SU-DHL-6 (cell line): ENCODE measurements at regions not wholly inside any gene's neighbourhood (a gene's known extent, or its start where the extent isn't known, plus 50 kb on each side); places are given as distances from the start of the nearest gene placed in this dataset.

Experiments used
- H2AFZ ChIP-seq: fragments of 200-600 bp; sonication (generic); 2 replicates; pipeline ENCODE4 v1.6.1; 2014; ENCODE audit warnings: low read depth, mild to moderate bottlenecking, moderate library complexity, mixed read lengths, antibody characterized with exemption, low read length; ENCODE audit not compliant: severe bottlenecking
- H3F3A ChIP-seq: fragments of 200-600 bp; shearing (Covaris generic); 2 replicates; pipeline ENCODE4 v1.6.0; 2016; ENCODE audit warnings: antibody characterized with exemption, mild to moderate bottlenecking; ENCODE audit not compliant: insufficient read depth
- H3K27ac ChIP-seq: fragments of 200-600 bp; sonication (generic); 2 replicates; pipeline ENCODE4 v1.5.1; 2016; ENCODE audit warnings: low read depth, mild to moderate bottlenecking, low read length, moderate library complexity, mixed read lengths
- H3K27me3 ChIP-seq: fragments of 200-600 bp; sonication (generic), shearing (Covaris generic); 2 replicates; pipeline ENCODE4 v1.6.0; 2014; ENCODE audit warnings: mild to moderate bottlenecking, low read length
- H3K36me3 ChIP-seq: fragments of 200-600 bp; sonication (generic); 2 replicates; pipeline ENCODE4 v1.6.1; 2014; ENCODE audit warnings: mild to moderate bottlenecking, low read length, mixed read lengths
- H3K4me2 ChIP-seq: fragments of 300-600, 200-600 bp; shearing (Covaris generic), sonication (generic); 2 replicates; pipeline ENCODE4 v1.6.0; 2014; ENCODE audit warnings: low read length, low read depth, mild to moderate bottlenecking; ENCODE audit not compliant: poor library complexity, severe bottlenecking
- H3K4me3 ChIP-seq: fragments of 200-600 bp; sonication (generic); 2 replicates; pipeline ENCODE4 v1.5.1; 2014; ENCODE audit warnings: antibody characterized with exemption, low read length, mild to moderate bottlenecking, mixed read lengths; ENCODE audit not compliant: insufficient read depth, poor library complexity, severe bottlenecking
- H3K79me2 ChIP-seq: fragments of 200-600 bp; sonication (generic); 2 replicates; pipeline ENCODE4 v1.6.1; 2014; ENCODE audit warnings: mild to moderate bottlenecking, low read length, moderate library complexity; ENCODE audit not compliant: insufficient read depth
- H3K9ac ChIP-seq: fragments of 200-600 bp; sonication (generic); 2 replicates; pipeline ENCODE4 v1.7.0; 2014; ENCODE audit warnings: mild to moderate bottlenecking, low read length
- H3K9me2 ChIP-seq: fragments of 200-600 bp; sonication (generic); replicated peaks from 2 replicates; pipeline ENCODE4 v1.6.1; 2014; ENCODE audit warnings: low read length; ENCODE audit not compliant: insufficient read depth
- H3K9me3 ChIP-seq: fragments of 200-600 bp; sonication (generic); 2 replicates; pipeline ENCODE4 v1.6.1; 2014; ENCODE audit warnings: low read length, mixed read lengths; ENCODE audit not compliant: insufficient read depth
- H4K20me1 ChIP-seq: fragments of 200-600 bp; sonication (generic); 2 replicates; pipeline ENCODE4 v1.6.1; 2014; ENCODE audit warnings: low read depth, mild to moderate bottlenecking, antibody characterized with exemption, low read length, moderate library complexity, mixed read lengths
- EZH2phosphoT487 ChIP-seq: fragments of 200-600 bp; sonication (generic), shearing (Covaris generic); conservative IDR thresholded peaks from 2 replicates; pipeline ENCODE4 v1.6.1; 2018; ENCODE audit warnings: mild to moderate bottlenecking, antibody characterized with exemption, low read length, moderate library complexity, mixed read lengths
- TF ChIP-seq, protein P1 (sequence below): fragments of 200-600 bp; sonication (generic); IDR thresholded peaks from one replicate; pipeline ENCODE4 v1.5.1; 2017; ENCODE audit warnings: antibody characterized with exemption, mild to moderate bottlenecking, low read length, moderate library complexity; ENCODE audit not compliant: insufficient read depth, poor library complexity, severe bottlenecking

- Histone ChIP-seq H3K27me3 (no peaks in the 10 kb centered on the region), H3K79me2 (no peaks in the 10 kb centered on the region), H2AFZ (no peak overlapping the region), H3K27ac (no peak overlapping the region), H3K9me2 (no peaks in the 10 kb centered on the region), H3K4me3 (no peak overlapping the region), H3K9me3 (no peaks in the 10 kb centered on the region), H3K36me3 (no peaks in the 10 kb centered on the region), H3F3A (no peaks in the 10 kb centered on the region), H3K4me2 (no peak overlapping the region), H3K9ac (no peak overlapping the region), H4K20me1 (no peaks in the 10 kb centered on the region)
- no peak for TF ChIP-seq EZH2phosphoT487
- TF ChIP-seq, protein P1, sequence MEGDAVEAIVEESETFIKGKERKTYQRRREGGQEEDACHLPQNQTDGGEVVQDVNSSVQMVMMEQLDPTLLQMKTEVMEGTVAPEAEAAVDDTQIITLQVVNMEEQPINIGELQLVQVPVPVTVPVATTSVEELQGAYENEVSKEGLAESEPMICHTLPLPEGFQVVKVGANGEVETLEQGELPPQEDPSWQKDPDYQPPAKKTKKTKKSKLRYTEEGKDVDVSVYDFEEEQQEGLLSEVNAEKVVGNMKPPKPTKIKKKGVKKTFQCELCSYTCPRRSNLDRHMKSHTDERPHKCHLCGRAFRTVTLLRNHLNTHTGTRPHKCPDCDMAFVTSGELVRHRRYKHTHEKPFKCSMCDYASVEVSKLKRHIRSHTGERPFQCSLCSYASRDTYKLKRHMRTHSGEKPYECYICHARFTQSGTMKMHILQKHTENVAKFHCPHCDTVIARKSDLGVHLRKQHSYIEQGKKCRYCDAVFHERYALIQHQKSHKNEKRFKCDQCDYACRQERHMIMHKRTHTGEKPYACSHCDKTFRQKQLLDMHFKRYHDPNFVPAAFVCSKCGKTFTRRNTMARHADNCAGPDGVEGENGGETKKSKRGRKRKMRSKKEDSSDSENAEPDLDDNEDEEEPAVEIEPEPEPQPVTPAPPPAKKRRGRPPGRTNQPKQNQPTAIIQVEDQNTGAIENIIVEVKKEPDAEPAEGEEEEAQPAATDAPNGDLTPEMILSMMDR: no peak
Observed at GRCh38 chr22:27344546-27344945, 457.0 kb downstream of the MN1 start.

GRCh38 chr22:27345691-27346090 lies 455.9 kb downstream of the MN1 start:
- H3K9me3 ChIP-seq: no peaks in the 10 kb centered on the region
- H3K79me2 ChIP-seq: no peaks in the 10 kb centered on the region
- no peak overlapping the region for H3K9ac ChIP-seq
- no peak overlapping the region for H3K4me2 ChIP-seq
- no peaks in the 10 kb centered on the region for H3K36me3 ChIP-seq
- H3K9me2 ChIP-seq: no peaks in the 10 kb centered on the region
- H3F3A ChIP-seq: no peaks in the 10 kb centered on the region
- TF ChIP-seq EZH2phosphoT487: no peak
- TF ChIP-seq, protein P1: no peak
- no peaks in the 10 kb centered on the region for H4K20me1 ChIP-seq
- no peak overlapping the region for H3K4me3 ChIP-seq
- H3K27ac ChIP-seq: no peak overlapping the region
- H2AFZ ChIP-seq: no peak overlapping the region
- H3K27me3 ChIP-seq: no peaks in the 10 kb centered on the region

DNA sequence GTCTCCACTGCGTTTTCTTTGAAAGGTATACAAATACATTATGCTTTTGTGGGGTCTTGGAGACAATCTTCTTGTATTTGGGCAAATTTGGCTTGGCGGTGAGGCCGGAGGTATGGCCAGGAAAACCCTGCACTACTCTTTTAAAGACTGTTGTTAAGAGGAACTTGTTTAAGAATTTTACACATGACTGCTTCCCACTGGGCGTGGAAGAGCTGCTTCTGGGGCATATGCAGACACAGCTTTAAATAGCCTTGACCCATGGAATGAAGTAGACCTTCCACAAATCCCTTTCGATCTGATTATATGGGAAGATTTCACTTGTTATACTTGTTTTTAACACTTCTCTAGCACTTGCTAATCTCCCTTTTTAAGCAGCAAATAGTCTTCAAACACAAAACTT lies 453.6 kb downstream of the MN1 start:
- Histone ChIP-seq H3K9me3 (no peaks in the 10 kb centered on the region), H3K9me2 (no peaks in the 10 kb centered on the region), H3K9ac (no peak overlapping the region), H4K20me1 (no peaks in the 10 kb centered on the region), H3K4me2 (no peak overlapping the region), H3F3A (no peaks in the 10 kb centered on the region), H2AFZ (no peak overlapping the region), H3K79me2 (no peaks in the 10 kb centered on the region), H3K36me3 (no peaks in the 10 kb centered on the region), H3K27me3 (no peaks in the 10 kb centered on the region), H3K27ac (no peak overlapping the region), H3K4me3 (no peak overlapping the region)
- no peak for TF ChIP-seq EZH2phosphoT487
- TF ChIP-seq, protein P1: no peak
